Epithelial cell of prostate (primary cell): ENCODE measurements at regions not wholly inside any gene's neighbourhood (a gene's known extent, or its start where the extent isn't known, plus 50 kb on each side); places are given as distances from the start of the nearest gene placed in this dataset.

Source experiments
- DNase-seq: peaks from one replicate; pipeline ENCODE4 v3.0.0-alpha.2; 2011; ENCODE audit warnings: low read depth, low spot score
- H3K27ac ChIP-seq: fragments of 450-650 bp; 2 replicates; pipeline ENCODE4 v1.5.1; 2017; ENCODE audit warnings: mild to moderate bottlenecking

GRCh38 chr5:124079062-124079461 is 567.1 kb downstream of the CSNK1G3 start:
- DNase-seq: no peak
- no peak overlapping the region for H3K27ac ChIP-seq

- H3K27ac ChIP-seq: no peak overlapping the region
- DNase-seq: no peak
Measured at GRCh38 chr5:124074500-124074899, 562.5 kb downstream of the CSNK1G3 start.

- H3K27ac ChIP-seq: no peak overlapping the region
- DNase-seq: no peak
Measured at GRCh38 chr5:124072570-124072969, 560.6 kb downstream of the CSNK1G3 start.

- DNase-seq: no peak
- H3K27ac ChIP-seq: no peak overlapping the region
Measured at GRCh38 chr5:124071039-124071438, 559.1 kb downstream of the CSNK1G3 start.

GRCh38 chr5:124065508-124065907 is 553.5 kb downstream of the CSNK1G3 start:
- H3K27ac ChIP-seq: no peak overlapping the region
- DNase-seq: no peak

- DNase-seq: no peak
- H3K27ac ChIP-seq: no peak overlapping the region
Measured at GRCh38 chr5:124064956-124065355, 553.0 kb downstream of the CSNK1G3 start.

- no peak for DNase-seq
- H3K27ac ChIP-seq: no peak overlapping the region
Measured at GRCh38 chr5:124061663-124062062, 549.7 kb downstream of the CSNK1G3 start.

GRCh38 chr5:124061068-124061430 is 549.1 kb downstream of the CSNK1G3 start:
- DNase-seq: no peak
- no peak overlapping the region for H3K27ac ChIP-seq

- H3K27ac ChIP-seq: no peak overlapping the region
- DNase-seq: no peak
Measured at GRCh38 chr5:124060413-124061067, 548.6 kb downstream of the CSNK1G3 start.

GRCh38 chr5:124060011-124060410 is 548.0 kb downstream of the CSNK1G3 start:
- no peak overlapping the region for H3K27ac ChIP-seq
- no peak for DNase-seq

- H3K27ac ChIP-seq: no peak overlapping the region
- peak; percentile 71 for DNase-seq
Measured at GRCh38 chr5:124059200-124059599, 547.2 kb downstream of the CSNK1G3 start.

GRCh38 chr5:124057724-124058231 is 545.8 kb downstream of the CSNK1G3 start:
- DNase-seq: no peak
- no peak overlapping the region for H3K27ac ChIP-seq

- DNase-seq: peak; percentile 57
- no peak overlapping the region for H3K27ac ChIP-seq
Measured at GRCh38 chr5:124056991-124057723, 545.2 kb downstream of the CSNK1G3 start.

GRCh38 chr5:124056326-124056990 is 544.5 kb downstream of the CSNK1G3 start:
- H3K27ac ChIP-seq: no peak overlapping the region
- no peak for DNase-seq

- no peak overlapping the region for H3K27ac ChIP-seq
- no peak for DNase-seq
Measured at GRCh38 chr5:124055751-124056150, 543.8 kb downstream of the CSNK1G3 start.

- no peak overlapping the region for H3K27ac ChIP-seq
- no peak for DNase-seq
Measured at GRCh38 chr5:124054564-124054963, 542.6 kb downstream of the CSNK1G3 start.

- DNase-seq: no peak
- H3K27ac ChIP-seq: no peak overlapping the region
Measured at GRCh38 chr5:124053340-124053739, 541.4 kb downstream of the CSNK1G3 start.

GRCh38 chr5:124052201-124052600 is 540.2 kb downstream of the CSNK1G3 start:
- DNase-seq: no peak
- H3K27ac ChIP-seq: no peak overlapping the region

GRCh38 chr5:124050120-124050770 is 538.3 kb downstream of the CSNK1G3 start:
- DNase-seq: no peak
- H3K27ac ChIP-seq: no peak overlapping the region

GRCh38 chr5:124045412-124045811 is 533.4 kb downstream of the CSNK1G3 start:
- DNase-seq: no peak
- no peak overlapping the region for H3K27ac ChIP-seq

- DNase-seq: no peak
- no peak overlapping the region for H3K27ac ChIP-seq
Measured at GRCh38 chr5:124044613-124045012, 532.6 kb downstream of the CSNK1G3 start.
